ENCODE measurements at regions not wholly inside any gene's neighbourhood (a gene's known extent, or its start where the extent isn't known, plus 50 kb on each side); places are given as distances from the start of the nearest gene placed in this dataset.

GRCh38 chr11:116332391-116332790 lies 440.4 kb downstream of the BUD13 start:
- Histone ChIP-seq H3K36me3 (ENCODE audit: control insufficient read depth in 2 of 3, insufficient read depth in 3 of 3, low read length in 3 of 3) (no peaks in the 10 kb centered on the region), H3K4me1 (ENCODE audit: control insufficient read depth in 2 of 3, insufficient read depth in 2 of 3, low read depth in 1 of 3, low read length in 3 of 3) (no peaks in the 10 kb centered on the region), H3K27ac (ENCODE audit: low read depth in 2 of 2, low read length in 2 of 2) (no peak overlapping the region), H3K9ac (ENCODE audit: low read length in 3 of 3) (no peak overlapping the region), H3K27me3 (ENCODE audit: control insufficient read depth, insufficient read depth, low read length) (no peaks in the 10 kb centered on the region), H3K4me3 (ENCODE audit: low read length in 3 of 3) (no peak overlapping the region), H3K9me3 (ENCODE audit: control insufficient read depth in 2 of 3, insufficient read depth in 1 of 3, low read length in 3 of 3) (peaks cover 0 to 8% (median 0%) of the 10 kb centered on the region in 3 donors)
- TF ChIP-seq CTCF (IDR thresholded peaks at IDR 0.05; ENCODE audit: borderline replicate concordance, extremely low read depth, insufficient read depth): no peak
- intact Hi-C loops (cut with DNase I): no loop called here
- FAIRE-seq: no peak
- no peak for DNase-seq

- intact Hi-C loops (cut with DNase I): no loop called here
- no peak overlapping the region for H3K9ac ChIP-seq (ENCODE audit: low read length in 3 of 3)
- TF ChIP-seq CTCF (IDR thresholded peaks at IDR 0.05; ENCODE audit: borderline replicate concordance, extremely low read depth, insufficient read depth): no peak
- no peak overlapping the region for H3K27ac ChIP-seq (ENCODE audit: low read depth in 2 of 2, low read length in 2 of 2)
- no peaks in the 10 kb centered on the region for H3K36me3 ChIP-seq (ENCODE audit: control insufficient read depth in 2 of 3, insufficient read depth in 3 of 3, low read length in 3 of 3)
- H3K9me3 ChIP-seq (ENCODE audit: control insufficient read depth in 2 of 3, insufficient read depth in 1 of 3, low read length in 3 of 3): no peaks in the 10 kb centered on the region
- no peak for FAIRE-seq
- no peak overlapping the region for H3K4me3 ChIP-seq (ENCODE audit: low read length in 3 of 3)
- peak in 1 of 5 donors; percentile 26 for DNase-seq
- H3K27me3 ChIP-seq (ENCODE audit: control insufficient read depth, insufficient read depth, low read length): no peaks in the 10 kb centered on the region
- no peaks in the 10 kb centered on the region for H3K4me1 ChIP-seq (ENCODE audit: control insufficient read depth in 2 of 3, insufficient read depth in 2 of 3, low read depth in 1 of 3, low read length in 3 of 3)
These were observed 441.4 kb downstream of the BUD13 start for GRCh38 chr11:116331381-116331780.

GRCh38 chr11:116330439-116331185 lies 442.2 kb downstream of the BUD13 start:
- no peaks in the 10 kb centered on the region for H3K27me3 ChIP-seq (ENCODE audit: control insufficient read depth, insufficient read depth, low read length)
- no peak overlapping the region for H3K27ac ChIP-seq (ENCODE audit: low read depth in 2 of 2, low read length in 2 of 2)
- no peak overlapping the region for H3K4me3 ChIP-seq (ENCODE audit: low read length in 3 of 3)
- no peak for DNase-seq
- FAIRE-seq: no peak
- H3K9ac ChIP-seq (ENCODE audit: low read length in 3 of 3): no peak overlapping the region
- no peaks in the 10 kb centered on the region for H3K4me1 ChIP-seq (ENCODE audit: control insufficient read depth in 2 of 3, insufficient read depth in 2 of 3, low read depth in 1 of 3, low read length in 3 of 3)
- intact Hi-C loops (cut with DNase I): no loop called here
- no peaks in the 10 kb centered on the region for H3K36me3 ChIP-seq (ENCODE audit: control insufficient read depth in 2 of 3, insufficient read depth in 3 of 3, low read length in 3 of 3)
- TF ChIP-seq CTCF (IDR thresholded peaks at IDR 0.05; ENCODE audit: borderline replicate concordance, extremely low read depth, insufficient read depth): no peak
- no peaks in the 10 kb centered on the region for H3K9me3 ChIP-seq (ENCODE audit: control insufficient read depth in 2 of 3, insufficient read depth in 1 of 3, low read length in 3 of 3)
